ENCODE measurements at regions not wholly inside any gene's neighbourhood (a gene's known extent, or its start where the extent isn't known, plus 50 kb on each side); places are given as distances from the start of the nearest gene placed in this dataset.

GRCh38 chr2:234682492-234683228 lies 185.8 kb upstream of the ARL4C start:
- TF ChIP-seq CTCF (IDR thresholded peaks at IDR 0.05) (no peak), POLR2AphosphoS5 (IDR thresholded peaks at IDR 0.05) (no peak)

All from suprapubic skin (tissue), 3 donors.